GM12891 (cell line): ENCODE measurements at regions not wholly inside any gene's neighbourhood (a gene's known extent, or its start where the extent isn't known, plus 50 kb on each side); places are given as distances from the start of the nearest gene placed in this dataset.

Source experiments
- POLR2A ChIP-seq: IDR thresholded peaks from 2 replicates; pipeline ENCODE4 v1.6.1; 2011; ENCODE audit warnings: low read depth, low read length, control low read depth
- POLR2AphosphoS5 ChIP-seq: IDR thresholded peaks from 2 replicates; pipeline ENCODE4 v1.6.1; 2011; ENCODE audit warnings: low read depth, low read length, control low read depth
- POU2F2 ChIP-seq: IDR thresholded peaks from 2 replicates; pipeline ENCODE4 v1.6.1; 2011; ENCODE audit warnings: low read depth, mild to moderate bottlenecking, control low read depth, low read length, moderate library complexity
- SPI1 ChIP-seq: IDR thresholded peaks from 2 replicates; pipeline ENCODE4 v1.6.1; 2011; ENCODE audit warnings: low read depth, low read length, control low read depth

DNA sequence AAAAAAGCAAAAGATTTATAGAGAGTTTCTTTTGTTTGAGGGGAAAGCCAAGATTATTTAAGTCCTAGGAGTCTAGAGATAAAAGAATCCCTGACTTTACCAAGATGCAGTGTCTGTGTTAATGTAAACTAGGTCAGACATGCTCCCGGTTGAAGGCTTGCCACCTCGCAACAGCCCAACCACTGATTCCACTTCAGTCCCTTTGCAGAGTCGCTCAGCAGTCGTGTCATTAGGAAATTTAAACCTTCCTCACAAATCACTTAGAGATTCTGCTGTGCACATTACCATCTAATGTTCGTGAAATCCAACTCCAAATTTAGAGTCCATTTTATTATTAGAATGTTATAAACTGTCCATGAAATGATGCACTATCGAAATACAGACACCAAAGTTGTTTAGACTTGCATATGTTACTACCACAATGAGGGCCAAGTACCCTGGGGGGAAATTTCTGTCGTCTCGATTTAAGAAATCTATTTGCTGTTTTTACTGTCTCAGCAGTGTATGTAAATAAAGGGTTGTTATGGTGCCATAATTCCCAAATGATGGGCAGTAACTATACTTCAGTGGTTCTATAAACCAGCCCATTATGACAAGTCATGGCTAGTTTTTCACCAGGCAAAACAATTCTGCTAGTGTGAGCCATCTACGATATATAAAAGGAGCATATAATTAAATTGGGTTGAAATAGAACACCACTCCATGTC, 101.4 kb upstream of the MTNR1B start:
- TF ChIP-seq POLR2A (no peak), POLR2AphosphoS5 (no peak), SPI1 (no peak), POU2F2 (no peak)
